PC-3 (cell line): ENCODE measurements at regions not wholly inside any gene's neighbourhood (a gene's known extent, or its start where the extent isn't known, plus 50 kb on each side); places are given as distances from the start of the nearest gene placed in this dataset.

Source experiments
- ATAC-seq: fragments of 200-7000 bp; cut with Tn5 transposase; 2 replicates; pipeline ENCODE4 v1.9.1; 2020; ENCODE audit warnings: mild to moderate bottlenecking, moderate library complexity
- BruUV-seq: library from RNA; stranded (reverse); fragments of 400-500 nt; replicated peaks from 2 replicates; lab custom pipeline; 2021; lab: Mats Ljungman, UMichigan
- CTCF ChIA-PET: fragments of 300-600 bp; sonication (Branson Sonifier 250); formaldehyde crosslinking; loops from one replicate; lab custom pipeline; 2022; ENCODE audit warnings: antibody characterized with exemption; lab: Charles Lee
- POLR2A ChIA-PET: fragments of 300-600 bp; sonication (Branson Sonifier 250); formaldehyde crosslinking; loops from one replicate; lab custom pipeline; 2022; ENCODE audit warnings: antibody characterized with exemption; ENCODE audit not compliant: unreplicated experiment; lab: Charles Lee
- DNase-seq: peaks from one replicate; pipeline ENCODE4 v3.0.0-alpha.2; 2015
- H2AFZ ChIP-seq: fragments of 300-600 bp; sonication (generic); 2 replicates; pipeline ENCODE4 v1.6.0; 2016; ENCODE audit warnings: antibody characterized with exemption, low read length
- H3F3A ChIP-seq: fragments of 300-600 bp; sonication (generic); one replicate; pipeline ENCODE4 v1.6.0; 2017; ENCODE audit warnings: antibody characterized with exemption, low read length, control low read depth, mild to moderate bottlenecking; ENCODE audit not compliant: unreplicated experiment
- H3K27ac ChIP-seq: fragments of 300-600 bp; sonication (generic); 2 replicates; pipeline ENCODE4 v1.5.1; 2016; ENCODE audit warnings: mild to moderate bottlenecking, low read length
- H3K27me3 ChIP-seq: fragments of 300-600 bp; sonication (generic); 2 replicates; pipeline ENCODE4 v1.6.1; 2016; ENCODE audit warnings: low read length, mixed read lengths
- H3K36me3 ChIP-seq: fragments of 300-600 bp; sonication (generic); 2 replicates; pipeline ENCODE4 v1.6.1; 2016; ENCODE audit warnings: low read depth, mixed run types, low read length, mixed read lengths
- H3K4me1 ChIP-seq: fragments of 300-600 bp; sonication (generic); 2 replicates; pipeline ENCODE4 v1.5.1; 2016; ENCODE audit warnings: low read length; ENCODE audit not compliant: insufficient read depth
- H3K4me2 ChIP-seq: fragments of 300-600 bp; sonication (generic); 2 replicates; pipeline ENCODE4 v1.6.0; 2016; ENCODE audit warnings: low read length
- H3K4me3 ChIP-seq: fragments of 300-600 bp; sonication (generic); 2 replicates; pipeline ENCODE4 v1.5.1; 2016; ENCODE audit warnings: mild to moderate bottlenecking, low read length, mixed read lengths
- H3K79me2 ChIP-seq: fragments of 300-600 bp; sonication (generic); 2 replicates; pipeline ENCODE4 v1.6.1; 2017; ENCODE audit warnings: low read length, mixed read lengths
- H3K9ac ChIP-seq: fragments of 300-600 bp; sonication (generic); 2 replicates; pipeline ENCODE4 v1.6.0; 2016; ENCODE audit warnings: mild to moderate bottlenecking, low read length
- H3K9me2 ChIP-seq: fragments of 300-600 bp; sonication (generic); replicated peaks from 2 replicates; pipeline ENCODE4 v1.6.1; 2016; ENCODE audit warnings: mixed run types, low read length, mixed read lengths
- H3K9me3 ChIP-seq: fragments of 300-600 bp; sonication (generic); 2 replicates; pipeline ENCODE4 v1.6.1; 2016; ENCODE audit warnings: low read length, mixed read lengths
- H4K20me1 ChIP-seq: fragments of 300-600 bp; sonication (generic); 2 replicates; pipeline ENCODE4 v1.6.1; 2016; ENCODE audit warnings: low read length, mixed read lengths
- EZH2 ChIP-seq: fragments of 300-600 bp; sonication (generic); IDR thresholded peaks from one replicate; pipeline ENCODE4 v1.6.1; 2017; ENCODE audit warnings: antibody characterized with exemption, mild to moderate bottlenecking, low read length; ENCODE audit not compliant: unreplicated experiment
- EZH2phosphoT487 ChIP-seq: fragments of 300-600 bp; sonication (generic); IDR thresholded peaks from 2 replicates; pipeline ENCODE4 v1.6.1; 2018; ENCODE audit warnings: mild to moderate bottlenecking, antibody characterized with exemption, low read length, borderline replicate concordance
- intact Hi-C: fragments of 100-400 bp; cut with micrococcal nuclease; formaldehyde crosslinking; loops from 2 replicates; pipeline ENCODE4 v1.9.0; 2023
- TF ChIP-seq, protein P1 (sequence below): fragments of 300-600 bp; sonication (generic); conservative IDR thresholded peaks from 2 replicates; pipeline ENCODE4 v1.5.1; 2017; ENCODE audit warnings: antibody characterized with exemption, low read depth, mild to moderate bottlenecking, low read length

DNA sequence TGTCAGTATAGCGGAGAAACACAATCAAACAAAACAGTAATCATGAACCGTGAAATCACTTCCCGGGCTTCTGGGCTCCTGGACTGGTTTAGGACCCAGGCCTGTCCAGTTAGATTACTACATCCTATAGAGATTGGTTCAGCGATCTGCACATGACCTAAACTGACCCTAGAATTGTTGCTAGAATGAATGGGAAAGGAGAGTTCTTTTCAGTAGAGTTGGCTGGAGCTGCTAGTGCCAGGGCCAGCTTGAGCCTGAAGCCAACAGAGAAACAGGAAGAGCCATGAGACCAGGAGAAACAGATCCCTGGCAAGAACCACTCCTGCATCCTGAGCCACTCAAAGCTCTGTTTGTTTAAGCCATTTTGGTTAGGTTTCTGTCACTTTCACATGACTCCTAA is 474.3 kb upstream of the C1orf87 start:
- Histone ChIP-seq H3K4me2 (no peak overlapping the region), H4K20me1 (no peaks in the 10 kb centered on the region), H3K36me3 (no peaks in the 10 kb centered on the region), H3K4me3 (no peak overlapping the region), H3F3A (no peaks in the 10 kb centered on the region), H3K9ac (no peak overlapping the region), H2AFZ (no peak overlapping the region), H3K27ac (no peak overlapping the region), H3K27me3 (no peaks in the 10 kb centered on the region), H3K4me1 (no peaks in the 10 kb centered on the region), H3K79me2 (no peaks in the 10 kb centered on the region), H3K9me3 (no peaks in the 10 kb centered on the region), H3K9me2 (no peaks in the 10 kb centered on the region)
- no peak for DNase-seq
- no peak for TF ChIP-seq EZH2
- no peak for TF ChIP-seq EZH2phosphoT487
- TF ChIP-seq, protein P1, sequence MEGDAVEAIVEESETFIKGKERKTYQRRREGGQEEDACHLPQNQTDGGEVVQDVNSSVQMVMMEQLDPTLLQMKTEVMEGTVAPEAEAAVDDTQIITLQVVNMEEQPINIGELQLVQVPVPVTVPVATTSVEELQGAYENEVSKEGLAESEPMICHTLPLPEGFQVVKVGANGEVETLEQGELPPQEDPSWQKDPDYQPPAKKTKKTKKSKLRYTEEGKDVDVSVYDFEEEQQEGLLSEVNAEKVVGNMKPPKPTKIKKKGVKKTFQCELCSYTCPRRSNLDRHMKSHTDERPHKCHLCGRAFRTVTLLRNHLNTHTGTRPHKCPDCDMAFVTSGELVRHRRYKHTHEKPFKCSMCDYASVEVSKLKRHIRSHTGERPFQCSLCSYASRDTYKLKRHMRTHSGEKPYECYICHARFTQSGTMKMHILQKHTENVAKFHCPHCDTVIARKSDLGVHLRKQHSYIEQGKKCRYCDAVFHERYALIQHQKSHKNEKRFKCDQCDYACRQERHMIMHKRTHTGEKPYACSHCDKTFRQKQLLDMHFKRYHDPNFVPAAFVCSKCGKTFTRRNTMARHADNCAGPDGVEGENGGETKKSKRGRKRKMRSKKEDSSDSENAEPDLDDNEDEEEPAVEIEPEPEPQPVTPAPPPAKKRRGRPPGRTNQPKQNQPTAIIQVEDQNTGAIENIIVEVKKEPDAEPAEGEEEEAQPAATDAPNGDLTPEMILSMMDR = no peak
- ATAC-seq = no peak
- no TSS peak for BruUV-seq
- intact Hi-C loops = no loop called here
- ChIA-PET POLR2A (no interaction called here), CTCF (no interaction called here)

DNA sequence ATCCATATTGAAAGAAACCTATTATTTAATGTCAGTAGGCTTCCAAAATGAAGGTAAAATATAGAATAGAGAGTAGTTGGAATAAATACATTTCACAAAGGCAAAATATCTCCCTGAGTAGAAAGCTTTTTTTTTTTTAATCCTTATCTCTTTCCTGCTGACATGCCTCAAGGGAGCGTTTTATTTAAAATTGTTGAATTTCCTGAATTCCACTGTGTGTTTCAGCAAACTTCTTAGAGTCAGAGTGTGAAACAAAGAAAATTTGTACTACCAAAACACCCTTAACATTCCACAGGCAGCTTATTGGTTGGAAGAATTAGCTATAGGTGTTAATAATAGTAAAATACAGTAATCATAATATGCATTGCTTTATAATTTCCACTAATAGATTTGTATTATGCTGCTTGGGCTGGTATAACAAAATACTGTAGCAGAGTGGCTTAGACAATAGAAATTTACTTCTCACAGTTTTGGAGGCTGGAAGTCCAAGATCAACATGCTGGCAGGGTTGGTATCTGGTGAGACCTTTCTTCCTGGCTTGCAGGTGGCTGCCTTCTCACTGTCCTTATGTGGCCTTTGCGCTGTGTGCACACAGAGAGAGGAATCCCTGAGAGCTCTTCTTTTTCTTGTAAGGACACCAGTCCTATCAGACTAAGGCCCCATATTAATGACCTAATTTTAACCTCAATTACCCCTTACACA is 468.4 kb upstream of the C1orf87 start:
- no peak overlapping the region for H3K9ac ChIP-seq
- H3K4me3 ChIP-seq = no peak overlapping the region
- ChIA-PET POLR2A (no interaction called here), CTCF (no interaction called here)
- H3K9me2 ChIP-seq = no peaks in the 10 kb centered on the region
- no peak for ATAC-seq
- no peaks in the 10 kb centered on the region for H3K9me3 ChIP-seq
- H3F3A ChIP-seq = no peaks in the 10 kb centered on the region
- no peak for DNase-seq
- TF ChIP-seq, protein P1 = no peak
- no peak for TF ChIP-seq EZH2
- no peak for TF ChIP-seq EZH2phosphoT487
- no TSS peak for BruUV-seq
- no peaks in the 10 kb centered on the region for H3K36me3 ChIP-seq
- H3K79me2 ChIP-seq = no peaks in the 10 kb centered on the region
- no peaks in the 10 kb centered on the region for H3K27me3 ChIP-seq
- no peaks in the 10 kb centered on the region for H4K20me1 ChIP-seq
- no peak overlapping the region for H3K27ac ChIP-seq
- no peaks in the 10 kb centered on the region for H3K4me1 ChIP-seq
- H3K4me2 ChIP-seq = no peak overlapping the region
- no peak overlapping the region for H2AFZ ChIP-seq
- intact Hi-C loops = no loop called here

DNA sequence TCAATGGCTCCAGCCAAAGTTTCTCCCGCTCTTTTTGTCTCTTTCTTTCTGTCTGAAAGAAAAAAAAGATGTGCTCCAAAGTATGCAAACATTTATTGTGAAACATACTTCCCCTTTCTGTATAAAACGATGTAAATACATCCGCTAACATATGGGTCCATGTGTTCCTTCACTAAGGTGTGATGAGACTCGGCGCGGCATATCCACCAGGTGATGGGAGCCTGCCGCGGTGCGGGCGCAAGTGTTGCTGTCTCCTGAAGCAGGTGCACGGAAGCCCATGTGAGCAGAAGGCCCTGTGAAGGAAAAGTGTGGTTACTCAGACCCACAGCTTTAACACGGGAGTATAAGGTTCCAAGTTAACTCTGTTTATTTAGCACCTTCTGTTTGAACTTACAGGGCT is 466.6 kb upstream of the C1orf87 start:
- no peaks in the 10 kb centered on the region for H3K79me2 ChIP-seq
- H3K27me3 ChIP-seq = no peaks in the 10 kb centered on the region
- H3F3A ChIP-seq = no peaks in the 10 kb centered on the region
- DNase-seq (no peak), ATAC-seq (no peak)
- H3K4me1 ChIP-seq = no peaks in the 10 kb centered on the region
- TF ChIP-seq, protein P1 = no peak
- TF ChIP-seq EZH2phosphoT487 (no peak), EZH2 (no peak)
- BruUV-seq = no TSS peak
- H3K36me3 ChIP-seq = no peaks in the 10 kb centered on the region
- no peak overlapping the region for H2AFZ ChIP-seq
- no peaks in the 10 kb centered on the region for H3K9me3 ChIP-seq
- POLR2A ChIA-PET = no interaction called here
- intact Hi-C loops = no loop called here
- no peaks in the 10 kb centered on the region for H3K9me2 ChIP-seq
- H3K4me3 ChIP-seq = no peak overlapping the region
- no peaks in the 10 kb centered on the region for H4K20me1 ChIP-seq
- H3K27ac ChIP-seq = no peak overlapping the region
- CTCF ChIA-PET = no interaction called here
- no peak overlapping the region for H3K4me2 ChIP-seq
- H3K9ac ChIP-seq = no peak overlapping the region
